Type B pancreatic cell (in vitro differentiated cells): ENCODE measurements at regions not wholly inside any gene's neighbourhood (a gene's known extent, or its start where the extent isn't known, plus 50 kb on each side); places are given as distances from the start of the nearest gene placed in this dataset.

ENCODE experiments used
- DNase-seq: peaks from one replicate; pipeline ENCODE4 v3.0.0; 2021; ENCODE audit warnings: mixed read lengths; ENCODE audit not compliant: unreplicated experiment; ENCODE audit errors: extremely low spot score
- H3K27ac Mint-ChIP-seq: 2 replicates; pipeline ENCODE4 v1.8.0; 2021; ENCODE audit warnings: mild to moderate bottlenecking, mixed read lengths
- H3K27me3 Mint-ChIP-seq: 2 replicates; pipeline ENCODE4 v1.8.0; 2021; ENCODE audit warnings: mixed read lengths
- H3K36me3 Mint-ChIP-seq: 2 replicates; pipeline ENCODE4 v1.8.0; 2021; ENCODE audit warnings: mixed read lengths
- H3K4me1 Mint-ChIP-seq: one replicate; pipeline ENCODE4 v1.8.0; 2021; ENCODE audit warnings: mixed read lengths; ENCODE audit not compliant: unreplicated experiment
- H3K4me3 Mint-ChIP-seq: 2 replicates; pipeline ENCODE4 v1.8.0; 2021; ENCODE audit warnings: mild to moderate bottlenecking, mixed read lengths
- H3K9me3 Mint-ChIP-seq: 2 replicates; pipeline ENCODE4 v1.8.0; 2021; ENCODE audit warnings: mixed read lengths
- CTCF ChIP-seq: fragments of 200-600 bp; sonication (generic); conservative IDR thresholded peaks from 2 replicates; pipeline ENCODE4 v1.5.0; 2021; ENCODE audit warnings: antibody characterized with exemption, mild to moderate bottlenecking

- no peak for TF ChIP-seq CTCF
- no peak overlapping the region for H3K4me3 Mint-ChIP-seq
- peaks cover 5% of the 10 kb centered on the region for H3K4me1 Mint-ChIP-seq
- peaks cover 9% of the 10 kb centered on the region for H3K9me3 Mint-ChIP-seq
- no peak overlapping the region for H3K27ac Mint-ChIP-seq
- H3K36me3 Mint-ChIP-seq = no peaks in the 10 kb centered on the region
- H3K27me3 Mint-ChIP-seq = no peaks in the 10 kb centered on the region
- no peak for DNase-seq
These were observed 633.6 kb downstream of the BCL11B start for GRCh38 chr14:98638366-98638765.

DNA sequence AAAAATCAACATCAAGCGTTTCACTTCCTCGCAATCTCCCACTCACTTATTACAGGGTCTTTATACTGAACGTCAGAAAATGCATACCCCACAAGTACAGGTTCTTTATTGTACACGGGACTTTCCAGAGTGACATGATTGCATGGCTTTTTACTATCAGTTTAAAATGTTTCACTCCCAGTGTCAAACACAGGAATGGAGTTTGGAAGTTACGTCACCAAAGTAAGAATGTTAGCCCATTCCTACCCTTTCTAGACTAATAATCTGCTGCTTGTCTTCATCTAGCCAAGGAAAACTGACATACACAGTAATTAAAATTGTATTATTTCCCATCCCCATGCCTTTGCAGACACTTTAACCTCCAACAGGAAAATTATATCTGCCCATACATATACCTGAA lies 624.2 kb downstream of the BCL11B start:
- no peak for DNase-seq
- no peaks in the 10 kb centered on the region for H3K36me3 Mint-ChIP-seq
- no peaks in the 10 kb centered on the region for H3K9me3 Mint-ChIP-seq
- no peak overlapping the region for H3K27ac Mint-ChIP-seq
- TF ChIP-seq CTCF = no peak
- H3K4me1 Mint-ChIP-seq = no peaks in the 10 kb centered on the region
- H3K4me3 Mint-ChIP-seq = no peak overlapping the region
- no peaks in the 10 kb centered on the region for H3K27me3 Mint-ChIP-seq

DNA sequence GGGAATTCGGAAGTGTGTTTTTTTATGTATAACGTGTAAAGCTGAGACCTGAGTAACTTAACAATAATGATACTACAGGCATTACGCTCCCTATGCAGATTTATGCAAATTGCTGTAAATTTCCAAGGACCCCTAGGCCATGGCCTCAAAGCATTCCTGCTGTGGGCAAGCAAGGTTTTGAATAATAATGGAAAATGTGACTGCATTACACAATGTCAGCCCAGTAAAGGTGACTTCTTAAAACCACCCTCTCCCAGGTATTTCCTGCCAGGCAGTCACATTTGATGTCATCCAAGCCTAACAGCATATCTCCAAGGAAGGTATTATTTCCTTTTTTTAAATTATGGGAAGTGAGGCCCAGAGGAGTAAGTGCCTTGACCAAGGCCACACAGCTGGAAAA lies 621.0 kb downstream of the BCL11B start:
- Mint-ChIP-seq H3K36me3 (no peaks in the 10 kb centered on the region), H3K4me1 (no peaks in the 10 kb centered on the region), H3K27me3 (no peaks in the 10 kb centered on the region), H3K9me3 (peaks cover under 1% of the 10 kb centered on the region), H3K4me3 (no peak overlapping the region), H3K27ac (no peak overlapping the region)
- TF ChIP-seq CTCF = no peak
- DNase-seq = no peak

DNA sequence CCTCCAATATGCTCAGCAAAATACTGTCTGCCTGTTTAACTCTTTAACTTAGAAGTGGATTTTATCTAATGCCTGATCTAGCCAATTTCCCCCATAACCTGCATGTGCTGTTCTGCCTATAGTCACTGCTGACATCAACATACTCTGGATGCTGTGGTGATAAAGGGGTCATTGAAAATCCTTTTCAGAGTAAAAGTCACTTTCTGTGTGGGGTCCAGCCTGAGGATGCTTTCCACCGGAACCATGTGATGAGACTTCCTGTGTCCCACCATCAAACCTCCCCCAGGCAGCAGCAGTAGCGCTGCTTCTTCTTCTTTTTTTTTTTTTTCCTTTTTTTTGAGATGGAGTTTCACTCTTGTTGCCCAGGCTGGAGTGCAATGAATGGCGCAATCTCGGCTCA lies 607.0 kb downstream of the BCL11B start:
- no peak for DNase-seq
- H3K4me1 Mint-ChIP-seq = peaks cover 12% of the 10 kb centered on the region
- peaks cover 9% of the 10 kb centered on the region for H3K27me3 Mint-ChIP-seq
- H3K36me3 Mint-ChIP-seq = no peaks in the 10 kb centered on the region
- no peak for TF ChIP-seq CTCF
- no peaks in the 10 kb centered on the region for H3K9me3 Mint-ChIP-seq
- H3K4me3 Mint-ChIP-seq = peak overlapping the region; percentile 13
- no peak overlapping the region for H3K27ac Mint-ChIP-seq

DNA sequence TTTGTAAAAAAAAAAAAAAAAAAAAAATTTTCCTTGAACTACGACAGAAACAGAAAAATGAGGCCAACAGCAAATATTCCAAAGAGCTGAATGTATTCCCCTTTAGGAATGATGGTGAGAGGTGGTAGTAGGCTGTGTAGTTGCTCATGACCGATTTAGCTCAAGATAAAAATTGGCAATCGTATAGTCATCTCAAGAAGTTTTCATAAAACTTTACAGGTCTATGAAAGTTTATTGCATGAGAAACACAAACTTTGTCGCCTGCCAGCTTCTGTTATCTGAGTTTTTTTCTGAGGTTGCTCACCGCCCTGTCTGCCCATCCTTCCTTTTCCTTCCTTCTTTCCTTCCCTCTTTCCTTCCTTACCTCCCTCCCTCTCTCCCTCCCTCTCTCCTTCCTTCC lies 605.5 kb downstream of the BCL11B start:
- H3K4me3 Mint-ChIP-seq = no peak overlapping the region
- no peak for TF ChIP-seq CTCF
- no peak for DNase-seq
- no peak overlapping the region for H3K27ac Mint-ChIP-seq
- H3K36me3 Mint-ChIP-seq = no peaks in the 10 kb centered on the region
- H3K4me1 Mint-ChIP-seq = peaks cover 12% of the 10 kb centered on the region
- peaks cover 9% of the 10 kb centered on the region for H3K27me3 Mint-ChIP-seq
- no peaks in the 10 kb centered on the region for H3K9me3 Mint-ChIP-seq

- Mint-ChIP-seq H3K4me3 (no peak overlapping the region), H3K27ac (no peak overlapping the region), H3K36me3 (no peaks in the 10 kb centered on the region), H3K27me3 (no peaks in the 10 kb centered on the region), H3K9me3 (peaks cover 5% of the 10 kb centered on the region), H3K4me1 (no peaks in the 10 kb centered on the region)
- DNase-seq = no peak
- no peak for TF ChIP-seq CTCF
These were observed 590.0 kb downstream of the BCL11B start for GRCh38 chr14:98682033-98682432.
